Kidney (tissue), 13 donors: ENCODE measurements at regions not wholly inside any gene's neighbourhood (a gene's known extent, or its start where the extent isn't known, plus 50 kb on each side); places are given as distances from the start of the nearest gene placed in this dataset.
A peak's percentile ranks its signal among the peaks of the same experiment; 100 is the strongest.

ENCODE experiments used
- DNase-seq, 5 donors: peaks; one replicate each; pipeline ENCODE4 v3.0.0-alpha.2; 2013 to 2020
- FAIRE-seq: peaks from 2 replicates; lab custom pipeline; 2012; peaks lifted over from hg19 to GRCh38; lab: Jason Lieb, UNC
- H3K27ac ChIP-seq, 2 donors: one replicate each; pipeline ENCODE4 v1.7.0; 2013; ENCODE audit warnings: low read depth in 2 of 2, low read length in 2 of 2, inconsistent platforms in 1 of 2
- H3K27me3 ChIP-seq: one replicate; pipeline ENCODE4 v1.7.1; 2013; ENCODE audit warnings: low read length, inconsistent platforms; ENCODE audit not compliant: control insufficient read depth, insufficient read depth
- H3K36me3 ChIP-seq, 3 donors: one replicate each; pipeline versions ENCODE4 v1.7.0 to v1.7.1; 2013; ENCODE audit warnings: low read length in 3 of 3, control low read depth in 1 of 3, inconsistent platforms in 1 of 3; ENCODE audit not compliant: insufficient read depth in 3 of 3, control insufficient read depth in 2 of 3
- H3K4me1 ChIP-seq, 3 donors: one replicate each; pipeline versions ENCODE4 v1.7.0 to v1.7.1; 2013; ENCODE audit warnings: low read length in 3 of 3, inconsistent platforms in 1 of 3, low read depth in 1 of 3; ENCODE audit not compliant: control insufficient read depth in 2 of 3, insufficient read depth in 2 of 3
- H3K4me3 ChIP-seq, 3 donors: one replicate each; pipeline versions ENCODE4 v1.7.0 to v1.8.1; 2013; ENCODE audit warnings: low read length in 3 of 3, control low read depth in 1 of 3, inconsistent platforms in 1 of 3
- H3K9ac ChIP-seq, 3 donors: one replicate each; pipeline versions ENCODE4 v1.7.0 to v1.7.1; 2013; ENCODE audit warnings: low read length in 3 of 3, control low read depth in 1 of 3, inconsistent platforms in 1 of 3
- H3K9me3 ChIP-seq, 3 donors: one replicate each; pipeline versions ENCODE4 v1.7.0 to v1.7.1; 2013; ENCODE audit warnings: low read length in 3 of 3, control low read depth in 1 of 3, inconsistent platforms in 1 of 3; ENCODE audit not compliant: control insufficient read depth in 2 of 3, insufficient read depth in 1 of 3
- intact Hi-C: fragments of 100-400 bp; cut with DNase I; formaldehyde crosslinking; loops from one replicate; pipeline ENCODE4 v1.11.1; 2022
- TF ChIP-seq, protein P1 (sequence below): IDR thresholded peaks from 3 replicates; pipeline ENCODE4 v1.5.1; 2012; ENCODE audit warnings: mild to moderate bottlenecking, moderate library complexity, borderline replicate concordance; ENCODE audit not compliant: insufficient read depth; ENCODE audit errors: extremely low read depth
- donor health status: control.
- donor health status: control.
- donor health status: control.
- donor health status: control.
- donor health status: control.
- donor health status: DM: yes; HTN: yes; CAD: no.
- donor health status: Normal renal cell carcinoma (clear cell type).

GRCh38 chr4:81874661-81875515 lies 403.2 kb upstream of the RASGEF1B start:
- Histone ChIP-seq H3K27ac (no peak overlapping the region), H3K4me1 (peaks cover 0 to 12% (median 2%) of the 10 kb centered on the region in 3 donors), H3K9ac (no peak overlapping the region), H3K4me3 (no peak overlapping the region), H3K9me3 (peaks cover 0 to 6% (median 0%) of the 10 kb centered on the region in 3 donors), H3K36me3 (no peaks in the 10 kb centered on the region), H3K27me3 (no peaks in the 10 kb centered on the region)
- no peak for FAIRE-seq
- DNase-seq: peak in 1 of 5 donors; percentile 9
- TF ChIP-seq, protein P1, sequence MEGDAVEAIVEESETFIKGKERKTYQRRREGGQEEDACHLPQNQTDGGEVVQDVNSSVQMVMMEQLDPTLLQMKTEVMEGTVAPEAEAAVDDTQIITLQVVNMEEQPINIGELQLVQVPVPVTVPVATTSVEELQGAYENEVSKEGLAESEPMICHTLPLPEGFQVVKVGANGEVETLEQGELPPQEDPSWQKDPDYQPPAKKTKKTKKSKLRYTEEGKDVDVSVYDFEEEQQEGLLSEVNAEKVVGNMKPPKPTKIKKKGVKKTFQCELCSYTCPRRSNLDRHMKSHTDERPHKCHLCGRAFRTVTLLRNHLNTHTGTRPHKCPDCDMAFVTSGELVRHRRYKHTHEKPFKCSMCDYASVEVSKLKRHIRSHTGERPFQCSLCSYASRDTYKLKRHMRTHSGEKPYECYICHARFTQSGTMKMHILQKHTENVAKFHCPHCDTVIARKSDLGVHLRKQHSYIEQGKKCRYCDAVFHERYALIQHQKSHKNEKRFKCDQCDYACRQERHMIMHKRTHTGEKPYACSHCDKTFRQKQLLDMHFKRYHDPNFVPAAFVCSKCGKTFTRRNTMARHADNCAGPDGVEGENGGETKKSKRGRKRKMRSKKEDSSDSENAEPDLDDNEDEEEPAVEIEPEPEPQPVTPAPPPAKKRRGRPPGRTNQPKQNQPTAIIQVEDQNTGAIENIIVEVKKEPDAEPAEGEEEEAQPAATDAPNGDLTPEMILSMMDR: no peak
- intact Hi-C loops: no loop called here

DNA sequence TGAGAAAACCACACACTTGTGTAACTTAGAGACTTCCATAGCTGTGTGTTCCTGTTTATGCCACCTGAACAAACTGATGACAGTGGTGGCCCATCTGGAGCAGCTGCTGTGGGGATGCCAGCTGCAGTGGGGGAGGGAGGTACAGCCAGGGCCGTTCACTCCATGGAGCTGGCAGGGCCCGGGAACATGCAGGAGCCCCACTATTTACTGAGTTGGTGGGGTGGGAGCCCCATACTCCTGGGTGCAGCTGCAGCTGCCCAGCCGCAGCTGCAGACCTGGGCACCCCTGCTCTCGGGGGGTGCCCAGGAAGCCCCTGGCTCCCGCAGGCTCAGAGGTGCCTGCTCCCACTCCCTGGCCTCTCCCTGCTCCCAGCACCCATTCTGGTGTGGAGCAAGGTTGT lies 398.6 kb upstream of the RASGEF1B start:
- FAIRE-seq: no peak
- DNase-seq: no peak
- intact Hi-C loops: no loop called here

DNA sequence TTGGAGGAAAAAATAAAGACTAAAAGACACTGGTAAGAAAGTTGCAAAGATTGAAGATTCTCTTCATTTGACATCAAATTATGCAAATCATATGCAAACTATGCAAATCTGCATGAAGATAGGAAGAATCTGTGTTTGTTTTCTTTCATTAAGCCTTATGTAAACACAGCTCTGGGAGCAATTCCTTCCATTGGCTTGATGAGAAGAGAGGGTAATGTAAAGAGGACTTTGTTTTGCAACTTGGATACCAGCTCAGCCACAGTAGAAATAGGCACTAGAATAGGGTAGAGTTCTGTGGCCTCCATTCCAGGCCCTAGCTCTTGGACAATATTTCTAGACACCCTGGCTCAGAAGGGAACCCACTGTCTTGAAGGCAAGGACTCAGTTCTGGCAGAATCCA lies 388.4 kb upstream of the RASGEF1B start:
- H3K9me3 ChIP-seq: no peaks in the 10 kb centered on the region
- no peaks in the 10 kb centered on the region for H3K27me3 ChIP-seq
- H3K36me3 ChIP-seq: no peaks in the 10 kb centered on the region
- no peak overlapping the region for H3K4me3 ChIP-seq
- no peaks in the 10 kb centered on the region for H3K4me1 ChIP-seq
- H3K27ac ChIP-seq: no peak overlapping the region
- FAIRE-seq (no peak), DNase-seq (no peak)
- TF ChIP-seq, protein P1: no peak
- no peak overlapping the region for H3K9ac ChIP-seq
- intact Hi-C loops: no loop called here

More for the DNA sequence above, 398.6 kb upstream of the RASGEF1B start:
- H3K36me3 ChIP-seq: no peaks in the 10 kb centered on the region
- no peak overlapping the region for H3K27ac ChIP-seq
- peaks cover 0 to 7% (median under 1%) of the 10 kb centered on the region in 3 donors for H3K4me1 ChIP-seq
- no peak overlapping the region for H3K9ac ChIP-seq
- TF ChIP-seq, protein P1: no peak
- H3K4me3 ChIP-seq: no peak overlapping the region
- no peaks in the 10 kb centered on the region for H3K27me3 ChIP-seq
- peaks cover 0 to 6% (median 0%) of the 10 kb centered on the region in 3 donors for H3K9me3 ChIP-seq
